ENCODE measurements at regions not wholly inside any gene's neighbourhood (a gene's known extent, or its start where the extent isn't known, plus 50 kb on each side); places are given as distances from the start of the nearest gene placed in this dataset.

- intact Hi-C loops (cut with DNase I; ENCODE audit: low total_unique reads) (no loop called here), in situ Hi-C loops (cut with MboI; ENCODE audit: low pct_ligation_motif_present in 1 of 4, low pct_unique_long_range_greater_than_20kb in 1 of 4, low sequenced_read_pairs in 3 of 4) (no loop called here)
- no peaks in the 10 kb centered on the region for H3K36me3 ChIP-seq
- TF ChIP-seq POLR2AphosphoS5 (IDR thresholded peaks at IDR 0.05) = no peak
- TF ChIP-seq POLR2A (IDR thresholded peaks at IDR 0.05) = no peak
- TF ChIP-seq CTCF (IDR thresholded peaks at IDR 0.05) = no peak
- TF ChIP-seq EP300 (IDR thresholded peaks at IDR 0.05; ENCODE audit: low read depth) = no peak
- no peak for DNase-seq
- peaks cover 0 to 3% (median 0%) of the 10 kb centered on the region in 4 donors for H3K4me1 ChIP-seq
- H3K27ac ChIP-seq = no peak overlapping the region
- H3K9me3 ChIP-seq = no peaks in the 10 kb centered on the region
- no peak overlapping the region for H3K4me3 ChIP-seq
- WGBS, 2 donors (ENCODE audit: low coverage in 1 of 2) = 29 to 35% methylated on average over 2 to 7 of the region's 7 CpGs
- no peaks in the 10 kb centered on the region for H3K27me3 ChIP-seq
These were observed 112.3 kb downstream of the POSTN start for GRCh38 chr13:37486171-37486681.

- intact Hi-C loops (cut with DNase I; ENCODE audit: low total_unique reads) = no loop called here
- Histone ChIP-seq H3K36me3 (no peaks in the 10 kb centered on the region), H3K27ac (no peak overlapping the region), H3K9me3 (no peaks in the 10 kb centered on the region), H3K27me3 (no peaks in the 10 kb centered on the region), H3K4me3 (no peak overlapping the region), H3K4me1 (peaks cover 0 to 3% (median 0%) of the 10 kb centered on the region in 4 donors)
- in situ Hi-C loops (cut with MboI; ENCODE audit: low pct_ligation_motif_present in 1 of 4, low pct_unique_long_range_greater_than_20kb in 1 of 4, low sequenced_read_pairs in 3 of 4) = no loop called here
- TF ChIP-seq POLR2A (IDR thresholded peaks at IDR 0.05) (no peak), CTCF (IDR thresholded peaks at IDR 0.05) (no peak), POLR2AphosphoS5 (IDR thresholded peaks at IDR 0.05) (no peak), EP300 (IDR thresholded peaks at IDR 0.05; ENCODE audit: low read depth) (no peak)
- DNase-seq = no peak
These were observed 112.8 kb downstream of the POSTN start for GRCh38 chr13:37485756-37486155.

- H3K27me3 ChIP-seq = no peaks in the 10 kb centered on the region
- peaks cover 0 to 3% (median 0%) of the 10 kb centered on the region in 4 donors for H3K4me1 ChIP-seq
- DNase-seq = no peak
- TF ChIP-seq POLR2A (IDR thresholded peaks at IDR 0.05) (no peak), CTCF (IDR thresholded peaks at IDR 0.05) (no peak), POLR2AphosphoS5 (IDR thresholded peaks at IDR 0.05) (no peak), EP300 (IDR thresholded peaks at IDR 0.05; ENCODE audit: low read depth) (no peak)
- H3K4me3 ChIP-seq = no peak overlapping the region
- H3K36me3 ChIP-seq = no peaks in the 10 kb centered on the region
- no peak overlapping the region for H3K27ac ChIP-seq
- no peaks in the 10 kb centered on the region for H3K9me3 ChIP-seq
- intact Hi-C loops (cut with DNase I; ENCODE audit: low total_unique reads) = no loop called here
- 56 to 87% methylated on average over 2 of the region's 2 CpGs for WGBS, 2 donors (ENCODE audit: low coverage in 1 of 2)
- in situ Hi-C loops (cut with MboI; ENCODE audit: low pct_ligation_motif_present in 1 of 4, low pct_unique_long_range_greater_than_20kb in 1 of 4, low sequenced_read_pairs in 3 of 4) = no loop called here
These were observed 114.5 kb downstream of the POSTN start for GRCh38 chr13:37484056-37484455.

GRCh38 chr13:37482331-37482730 is 116.2 kb downstream of the POSTN start:
- in situ Hi-C loops (cut with MboI; ENCODE audit: low pct_ligation_motif_present in 1 of 4, low pct_unique_long_range_greater_than_20kb in 1 of 4, low sequenced_read_pairs in 3 of 4) (no loop called here), intact Hi-C loops (cut with DNase I; ENCODE audit: low total_unique reads) (no loop called here)
- Histone ChIP-seq H3K4me1 (peaks cover 0 to 3% (median 0%) of the 10 kb centered on the region in 4 donors), H3K27me3 (no peaks in the 10 kb centered on the region), H3K27ac (no peak overlapping the region), H3K4me3 (no peak overlapping the region), H3K9me3 (no peaks in the 10 kb centered on the region), H3K36me3 (no peaks in the 10 kb centered on the region)
- DNase-seq = no peak
- WGBS, 2 donors (ENCODE audit: low coverage in 1 of 2) = 90 to 95% methylated on average over 2 of the region's 2 CpGs
- TF ChIP-seq POLR2A (IDR thresholded peaks at IDR 0.05) (no peak), EP300 (IDR thresholded peaks at IDR 0.05; ENCODE audit: low read depth) (no peak), CTCF (IDR thresholded peaks at IDR 0.05) (no peak), POLR2AphosphoS5 (IDR thresholded peaks at IDR 0.05) (no peak)
